HEK293 (cell line): ENCODE measurements at regions not wholly inside any gene's neighbourhood (a gene's known extent, or its start where the extent isn't known, plus 50 kb on each side); places are given as distances from the start of the nearest gene placed in this dataset.

Experiments
- CTCF ChIA-PET: fragments of 350-600 bp; formaldehyde crosslinking; extraction: SDS; loops from one replicate; lab custom pipeline; 2021; ENCODE audit warnings: antibody characterized with exemption; lab: Yijun Ruan, JAX
- POLR2A ChIA-PET: fragments of 300-600 bp; formaldehyde crosslinking; extraction: SDS; loops from one replicate; lab custom pipeline; 2020; ENCODE audit warnings: antibody characterized with exemption, inconsistent platforms; lab: Yijun Ruan, JAX
- H3K27ac ChIP-seq: fragments of 200-500 bp; sonication (Bioruptor generic); 2 replicates; pipeline ENCODE4 v1.5.1; 2014; ENCODE audit warnings: low read depth, low read length, control low read depth, inconsistent platforms; ENCODE audit errors: extremely low read depth
- H3K36me3 ChIP-seq, 2 experiments: fragments of 200-500 bp in 1 of 2; sonication (Bioruptor generic) in 1 of 2; 1 replicate in 1 of 2; 2 replicates in 1 of 2; pipeline ENCODE4 v1.5.1; 2014 to 2017; ENCODE audit warnings: inconsistent platforms in 2 of 2, low read length in 2 of 2; ENCODE audit not compliant: control insufficient read depth in 2 of 2, insufficient read depth in 1 of 2
- H3K4me1 ChIP-seq: fragments of 200-500 bp; sonication (Bioruptor generic); 2 replicates; pipeline ENCODE4 v1.5.1; 2014; ENCODE audit warnings: mild to moderate bottlenecking, low read length, inconsistent platforms; ENCODE audit not compliant: control insufficient read depth, insufficient read depth
- H3K4me3 ChIP-seq: 2 replicates; pipeline ENCODE4 v1.5.1; 2011; ENCODE audit warnings: low read depth, mild to moderate bottlenecking, control low read depth, low read length, moderate library complexity
- H3K9me3 ChIP-seq: fragments of 200-500 bp; sonication (Bioruptor generic); 2 replicates; pipeline ENCODE4 v1.5.1; 2014; ENCODE audit warnings: low read depth, low read length, inconsistent platforms; ENCODE audit not compliant: control insufficient read depth, insufficient read depth
- EGR2 ChIP-seq: fragments of 450-650 bp; formaldehyde crosslinking; IDR thresholded peaks from 2 replicates; pipeline ENCODE4 v1.5.1; 2016; ENCODE audit warnings: low read depth, missing biosample characterization, missing genetic modification characterization
- FEZF1 ChIP-seq: fragments of 450-650 bp; formaldehyde crosslinking; IDR thresholded peaks from 2 replicates; pipeline ENCODE4 v1.5.1; 2016; ENCODE audit warnings: missing biosample characterization, missing genetic modification characterization
- GLI2 ChIP-seq: fragments of 450-650 bp; formaldehyde crosslinking; IDR thresholded peaks from 2 replicates; pipeline ENCODE4; 2017; ENCODE audit warnings: missing biosample characterization, missing genetic modification characterization, low read depth, borderline replicate concordance
- INSM2 ChIP-seq: fragments of 450-650 bp; formaldehyde crosslinking; IDR thresholded peaks from 2 replicates; pipeline ENCODE4 v1.5.1; 2016; ENCODE audit warnings: missing biosample characterization, missing genetic modification characterization
- MEIS1 ChIP-seq: sonication (generic); formaldehyde crosslinking; IDR thresholded peaks from 2 replicates; pipeline ENCODE4 v1.8.1; 2022; ENCODE audit warnings: missing genetic modification reagents, mild to moderate bottlenecking, borderline replicate concordance
- PBX3 ChIP-seq: sonication (generic); formaldehyde crosslinking; IDR thresholded peaks from 2 replicates; pipeline ENCODE4 v1.8.1; 2022; ENCODE audit warnings: mild to moderate bottlenecking, moderate library complexity, missing genetic modification reagents
- PRDM10 ChIP-seq: fragments of 450-650 bp; formaldehyde crosslinking; IDR thresholded peaks from 2 replicates; pipeline ENCODE4 v1.5.1; 2016; ENCODE audit warnings: missing biosample characterization, missing genetic modification characterization
- SCRT1 ChIP-seq: fragments of 450-650 bp; formaldehyde crosslinking; IDR thresholded peaks from 2 replicates; pipeline ENCODE4 v1.5.1; 2016; ENCODE audit warnings: missing biosample characterization, missing genetic modification characterization, borderline replicate concordance
- ZBTB11 ChIP-seq: fragments of 450-650 bp; formaldehyde crosslinking; conservative IDR thresholded peaks from 2 replicates; pipeline ENCODE4 v1.5.1; 2016; ENCODE audit warnings: low read depth, missing biosample characterization, missing genetic modification characterization
- ZFHX2 ChIP-seq: fragments of 450-650 bp; formaldehyde crosslinking; conservative IDR thresholded peaks from 2 replicates; pipeline ENCODE4 v1.5.1; 2016; ENCODE audit warnings: missing biosample characterization, missing genetic modification characterization
- ZNF169 ChIP-seq: fragments of 450-650 bp; formaldehyde crosslinking; IDR thresholded peaks from 2 replicates; pipeline ENCODE4 v1.5.1; 2016; ENCODE audit warnings: missing biosample characterization, missing genetic modification characterization
- ZNF239 ChIP-seq: fragments of 450-650 bp; formaldehyde crosslinking; IDR thresholded peaks from 2 replicates; pipeline ENCODE4 v1.5.1; 2016; ENCODE audit warnings: missing biosample characterization, missing genetic modification characterization
- ZNF324 ChIP-seq: fragments of 450-650 bp; formaldehyde crosslinking; IDR thresholded peaks from 2 replicates; pipeline ENCODE4 v1.5.1; 2016; ENCODE audit warnings: missing biosample characterization, missing genetic modification characterization
- ZNF335 ChIP-seq: fragments of 450-650 bp; formaldehyde crosslinking; conservative IDR thresholded peaks from 2 replicates; pipeline ENCODE4 v1.5.1; 2016; ENCODE audit warnings: missing biosample characterization, missing genetic modification characterization
- ZNF404 ChIP-seq: fragments of 450-650 bp; formaldehyde crosslinking; IDR thresholded peaks from 2 replicates; pipeline ENCODE4 v1.5.1; 2017; ENCODE audit warnings: missing biosample characterization, missing genetic modification characterization
- ZNF488 ChIP-seq: fragments of 450-650 bp; formaldehyde crosslinking; IDR thresholded peaks from 2 replicates; pipeline ENCODE4 v1.5.1; 2016; ENCODE audit warnings: missing biosample characterization, missing genetic modification characterization
- ZNF549 ChIP-seq: fragments of 450-650 bp; IDR thresholded peaks from 2 replicates; pipeline ENCODE4 v1.5.1; 2018; ENCODE audit warnings: missing biosample characterization, missing genetic modification characterization, mild to moderate bottlenecking, inconsistent platforms, moderate library complexity
- ZNF561 ChIP-seq: fragments of 450-650 bp; IDR thresholded peaks from 2 replicates; pipeline ENCODE4 v1.5.1; 2018; ENCODE audit warnings: missing biosample characterization, missing genetic modification characterization, borderline replicate concordance
- ZNF623 ChIP-seq: fragments of 450-650 bp; formaldehyde crosslinking; IDR thresholded peaks from 2 replicates; pipeline ENCODE4 v1.5.1; 2016; ENCODE audit warnings: missing biosample characterization, missing genetic modification characterization
- ZNF670 ChIP-seq: fragments of 450-650 bp; formaldehyde crosslinking; IDR thresholded peaks from 2 replicates; pipeline ENCODE4 v1.5.1; 2016; ENCODE audit warnings: missing biosample characterization, missing genetic modification characterization, low read depth
- ZNF843 ChIP-seq: fragments of 450-650 bp; formaldehyde crosslinking; IDR thresholded peaks from 2 replicates; pipeline ENCODE4 v1.5.1; 2016; ENCODE audit warnings: missing biosample characterization, missing genetic modification characterization

- TF ChIP-seq INSM2, result no peak
- TF ChIP-seq GLI2 (tag by site-specific recombination), result no peak
- no peak for TF ChIP-seq ZNF549
- TF ChIP-seq ZNF488, result no peak
- TF ChIP-seq ZNF404 (tag by site-specific recombination), result no peak
- no peak for TF ChIP-seq ZNF169 (tag by site-specific recombination)
- TF ChIP-seq ZNF324, result no peak
- TF ChIP-seq MEIS1 (CRISPR knock-in tag), result no peak
- no peak for TF ChIP-seq SCRT1 (tag by site-specific recombination)
- TF ChIP-seq ZNF239 (tag by site-specific recombination), result no peak
Measured at GRCh38 chr5:158561562-158562190, 538.0 kb downstream of the EBF1 start (continued).

- Histone ChIP-seq H3K36me3 (no peaks in the 10 kb centered on the region), H3K27ac (no peak overlapping the region), H3K4me3 (no peak overlapping the region), H3K4me1 (peaks cover 8% of the 10 kb centered on the region), H3K9me3 (no peaks in the 10 kb centered on the region)
- POLR2A ChIA-PET, result no interaction called here
- TF ChIP-seq ZNF335 (tag by site-specific recombination), result 0 out of 2 replicates have a peak, but pooled peaks have one; percentile 29
- TF ChIP-seq ZBTB11 (tag by site-specific recombination), result no peak
- no peak for TF ChIP-seq ZNF670 (tag by site-specific recombination)
- TF ChIP-seq ZNF843 (tag by site-specific recombination), result 0 out of 2 replicates have a peak, but pooled peaks have one; percentile 46
- TF ChIP-seq FEZF1 (tag by site-specific recombination), result peak; percentile 41; the same call in 1 of the 2 replicates
- no peak for TF ChIP-seq ZNF561
- no peak for TF ChIP-seq ZNF623
- 0 out of 2 replicates have a peak, but pooled peaks have one; percentile 31 for TF ChIP-seq PBX3 (CRISPR knock-in tag)
- TF ChIP-seq PRDM10, result no peak
- TF ChIP-seq EGR2 (tag by site-specific recombination), result peak; percentile 27; the same call in 1 of the 2 replicates
- TF ChIP-seq ZFHX2, result peak; percentile 54
- CTCF ChIA-PET, result no interaction called here
Measured at GRCh38 chr5:158560170-158560569, 539.5 kb downstream of the EBF1 start.
